ENCODE measurements at regions not wholly inside any gene's neighbourhood (a gene's known extent, or its start where the extent isn't known, plus 50 kb on each side); places are given as distances from the start of the nearest gene placed in this dataset.
"Not testable (repeated sequence)": the region's sequence is repeated elsewhere in the genome, so short reads cannot be mapped to it uniquely, and the experiment has no call there.

DNA sequence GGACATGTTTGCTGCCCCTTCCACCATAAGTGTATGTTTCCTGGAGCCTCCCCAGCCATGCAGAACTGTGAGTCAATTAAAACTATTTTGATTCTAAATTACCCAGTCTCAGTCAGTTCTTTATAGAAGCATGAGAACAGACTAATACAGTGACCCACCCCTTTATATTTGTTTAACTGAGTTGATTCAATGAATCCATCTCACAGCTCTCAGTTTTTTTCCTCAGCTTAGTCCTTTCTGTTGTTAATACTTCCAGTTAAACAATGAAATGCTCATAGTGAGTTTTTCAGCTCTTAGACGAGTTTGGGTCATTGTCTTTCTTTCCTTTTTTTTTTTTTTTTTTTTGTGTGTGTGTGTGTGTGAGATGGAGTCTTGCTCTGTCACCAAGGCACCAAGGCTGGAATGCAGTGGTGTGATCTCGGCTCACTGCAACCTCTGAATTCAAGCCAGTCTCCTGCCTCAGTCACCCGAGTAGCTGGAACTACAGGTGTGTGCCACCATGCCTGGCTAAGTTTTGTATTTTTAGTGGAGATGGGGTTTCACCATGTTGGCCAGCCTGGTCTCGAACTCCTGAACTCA is 627.4 kb downstream of the SPATA31A7 start:
- not testable (repeated sequence) for DNase-seq

GRCh38 chr9:61853624-61854259 is 663.9 kb downstream of the SPATA31A7 start:
- peak; percentile 92 for DNase-seq

- peak; percentile 0 to 6 for DNase-seq
Observed at GRCh38 chr9:61854260-61854640, 664.4 kb downstream of the SPATA31A7 start.

DNA sequence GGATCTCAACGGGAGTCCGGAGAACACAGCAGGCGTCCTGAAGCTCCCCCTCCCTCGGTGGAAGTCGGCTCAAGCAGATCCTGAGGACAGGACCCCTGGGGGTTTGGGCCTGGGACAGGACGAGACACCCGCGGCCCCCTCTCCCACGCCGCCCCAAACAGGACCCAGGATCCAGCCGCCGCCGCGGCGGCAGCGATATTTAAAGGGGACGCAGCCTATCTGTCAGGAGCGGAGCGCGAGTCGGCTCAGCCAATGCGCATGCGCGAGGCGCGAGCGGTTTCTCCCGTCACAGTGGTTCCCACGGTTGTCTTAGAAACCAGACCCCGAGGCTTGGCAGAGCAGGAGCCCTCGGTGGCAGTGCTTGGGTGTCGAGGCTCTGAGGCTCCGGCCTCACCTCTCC is 666.4 kb downstream of the SPATA31A7 start:
- DNase-seq = not testable (repeated sequence)

DNA sequence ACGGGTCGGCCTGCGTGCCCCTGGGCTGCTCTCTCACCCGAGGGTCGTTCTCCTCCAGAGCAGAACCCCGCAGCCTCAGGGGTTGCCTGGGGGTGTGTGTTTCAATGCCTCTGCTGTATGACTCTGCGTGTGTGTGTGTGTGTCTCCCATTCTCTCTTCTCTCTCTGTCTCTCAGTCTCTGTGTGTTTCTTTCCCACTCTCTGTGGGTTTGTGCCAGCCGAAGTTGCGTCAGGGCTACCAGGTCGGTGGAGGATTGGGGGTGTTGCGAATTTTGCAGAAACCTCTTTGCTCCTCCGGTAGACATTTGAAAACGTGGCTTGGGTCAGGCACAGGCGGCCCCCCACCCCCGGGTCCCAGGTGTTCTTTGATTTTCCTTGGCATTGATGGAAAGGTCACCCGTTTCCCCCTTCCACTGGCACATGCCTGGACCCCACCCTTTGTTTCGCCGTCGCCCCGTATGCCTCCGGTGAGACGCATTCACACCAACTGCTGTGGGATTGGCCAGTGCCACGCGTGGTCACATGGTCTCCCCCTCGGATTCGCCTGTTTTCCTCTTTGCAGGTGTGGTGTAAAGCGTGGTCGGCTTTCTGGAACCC is 667.1 kb downstream of the SPATA31A7 start:
- DNase-seq = peak in 1 of 2 donors; percentile 5

DNA sequence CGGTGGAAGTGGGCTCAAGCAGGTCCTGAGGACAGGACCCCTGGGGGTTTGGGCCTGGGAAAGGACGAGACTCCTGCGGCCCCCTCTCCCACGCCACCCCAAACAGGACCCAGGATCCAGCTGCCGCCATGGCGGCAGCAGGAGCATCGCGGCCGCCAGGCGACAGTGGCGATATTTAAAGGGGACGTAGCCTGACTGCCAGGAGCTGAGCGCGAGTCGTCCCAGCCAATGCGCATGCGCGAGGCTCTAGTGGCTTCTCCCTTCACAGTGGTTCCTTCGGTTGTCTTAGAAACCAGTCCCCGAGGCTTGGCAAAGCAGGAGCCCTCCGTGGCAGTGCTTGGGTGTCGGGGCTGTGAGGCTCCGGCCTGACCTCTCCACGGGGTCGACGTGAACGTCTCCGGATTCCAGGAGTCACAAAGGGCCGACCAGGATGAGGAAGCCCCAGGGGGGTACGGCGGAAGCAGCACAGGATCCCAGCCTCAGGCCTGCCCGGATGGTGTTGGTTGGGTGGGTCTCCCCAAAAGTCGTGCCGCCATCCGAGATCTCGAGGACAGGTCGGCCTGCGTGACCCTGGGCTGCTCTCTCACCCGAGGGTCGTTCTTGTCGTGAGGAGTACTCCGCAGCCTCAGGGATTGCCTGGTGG is 668.0 kb downstream of the SPATA31A7 start:
- not testable (repeated sequence) for DNase-seq

- DNase-seq = peak; percentile 69 to 73
Observed at GRCh38 chr9:61862431-61862971, 672.7 kb downstream of the SPATA31A7 start.

GRCh38 chr9:61864463-61864862 is 674.6 kb downstream of the SPATA31A7 start:
- DNase-seq = not testable (repeated sequence)

GRCh38 chr9:61868965-61869364 is 679.1 kb downstream of the SPATA31A7 start:
- DNase-seq = not testable (repeated sequence)

- DNase-seq = not testable (repeated sequence)
Observed at GRCh38 chr9:61872329-61872728, 682.5 kb downstream of the SPATA31A7 start.

Measured in CD4-positive, alpha-beta T cell treated with Interleukin-1 beta for 1 hour (primary cell).